HG03469 (cell line): ENCODE measurements at regions not wholly inside any gene's neighbourhood (a gene's known extent, or its start where the extent isn't known, plus 50 kb on each side); places are given as distances from the start of the nearest gene placed in this dataset.
"Not testable (repeated sequence)": the region's sequence is repeated elsewhere in the genome, so short reads cannot be mapped to it uniquely, and the experiment has no call there.

Source experiments
- ATAC-seq: cut with Tn5 transposase; IDR thresholded peaks from one replicate; pipeline ENCODE4 v1.9.1; 2021; ENCODE audit warnings: mild to moderate bottlenecking, moderate library complexity, moderate number of reproducible peaks; ENCODE audit not compliant: unreplicated experiment

- ATAC-seq: no peak
Observed at GRCh38 chr20:6355754-6356451, 233.1 kb upstream of the FERMT1 start.

- no peak for ATAC-seq
Observed at GRCh38 chr20:6348908-6349307, 226.1 kb upstream of the FERMT1 start.

- ATAC-seq: no peak
Observed at GRCh38 chr20:6347916-6348315, 225.1 kb upstream of the FERMT1 start.

- ATAC-seq: no peak
Observed at GRCh38 chr20:6341491-6341890, 218.7 kb upstream of the FERMT1 start.

- ATAC-seq: no peak
Observed at GRCh38 chr20:6339176-6339575, 216.3 kb upstream of the FERMT1 start.

- ATAC-seq: no peak
Observed at GRCh38 chr20:6333110-6333509, 210.3 kb upstream of the FERMT1 start.

GRCh38 chr20:6321235-6321634 is 198.4 kb upstream of the FERMT1 start:
- not testable (repeated sequence) for ATAC-seq

- ATAC-seq: no peak
Observed at GRCh38 chr20:6311841-6312655, 189.2 kb upstream of the FERMT1 start.

GRCh38 chr20:6311097-6311496 is 188.3 kb upstream of the FERMT1 start:
- ATAC-seq: no peak

GRCh38 chr20:6305536-6305935 is 182.7 kb upstream of the FERMT1 start:
- no peak for ATAC-seq

GRCh38 chr20:6302041-6302440 is 179.2 kb upstream of the FERMT1 start:
- ATAC-seq: no peak

- ATAC-seq: no peak
Observed at GRCh38 chr20:6299456-6299855, 176.6 kb upstream of the FERMT1 start.

GRCh38 chr20:6298049-6298448 is 175.2 kb upstream of the FERMT1 start:
- ATAC-seq: no peak

- ATAC-seq: no peak
Observed at GRCh38 chr20:6295867-6296256, 173.0 kb upstream of the FERMT1 start.

- ATAC-seq: no peak
Observed at GRCh38 chr20:6295127-6295866, 172.5 kb upstream of the FERMT1 start.

GRCh38 chr20:6287471-6287870 is 164.6 kb upstream of the FERMT1 start:
- ATAC-seq: no peak

GRCh38 chr20:6282642-6283041 is 159.8 kb upstream of the FERMT1 start:
- ATAC-seq: no peak

- ATAC-seq: no peak
Observed at GRCh38 chr20:6277661-6278240, 154.9 kb upstream of the FERMT1 start.

GRCh38 chr20:6270404-6270803 is 147.6 kb upstream of the FERMT1 start:
- ATAC-seq: not testable (repeated sequence)

- no peak for ATAC-seq
Observed at GRCh38 chr20:6269168-6269873, 146.5 kb upstream of the FERMT1 start.
